ENCODE measurements at regions not wholly inside any gene's neighbourhood (a gene's known extent, or its start where the extent isn't known, plus 50 kb on each side); places are given as distances from the start of the nearest gene placed in this dataset.

- Mint-ChIP-seq H3K4me3 (peak overlapping the region; percentile 27), H3K27ac (peak overlapping the region; percentile 67), H3K4me1 (peaks cover 33% of the 10 kb centered on the region), H3K36me3 (ENCODE audit: low read depth) (no peaks in the 10 kb centered on the region), H3K9me3 (peaks cover 5% of the 10 kb centered on the region), H3K27me3 (no peaks in the 10 kb centered on the region)
- ATAC-seq (replicated peaks) = no peak
Observed at GRCh38 chr12:107492393-107493134, 193.0 kb upstream of the PWP1 start.

GRCh38 chr12:107493135-107493494 lies 192.5 kb upstream of the PWP1 start:
- Mint-ChIP-seq H3K4me3 (no peak overlapping the region), H3K27ac (peak overlapping the region; percentile 67), H3K27me3 (no peaks in the 10 kb centered on the region), H3K9me3 (peaks cover 5% of the 10 kb centered on the region), H3K4me1 (peaks cover 29% of the 10 kb centered on the region), H3K36me3 (ENCODE audit: low read depth) (no peaks in the 10 kb centered on the region)
- ATAC-seq (replicated peaks) = no peak

GRCh38 chr12:107493666-107494065 lies 191.9 kb upstream of the PWP1 start:
- Mint-ChIP-seq H3K27ac (no peak overlapping the region), H3K9me3 (peaks cover 5% of the 10 kb centered on the region), H3K36me3 (ENCODE audit: low read depth) (no peaks in the 10 kb centered on the region), H3K27me3 (no peaks in the 10 kb centered on the region), H3K4me1 (peaks cover 29% of the 10 kb centered on the region), H3K4me3 (no peak overlapping the region)
- ATAC-seq (replicated peaks) = no peak

- no peak for ATAC-seq (replicated peaks)
Observed at GRCh38 chr12:107494331-107494730, 191.3 kb upstream of the PWP1 start.

GRCh38 chr12:107495604-107496003 lies 190.0 kb upstream of the PWP1 start:
- Mint-ChIP-seq H3K27ac (no peak overlapping the region), H3K36me3 (ENCODE audit: low read depth) (no peaks in the 10 kb centered on the region), H3K4me3 (no peak overlapping the region), H3K9me3 (peaks cover 5% of the 10 kb centered on the region), H3K4me1 (peaks cover 31% of the 10 kb centered on the region), H3K27me3 (no peaks in the 10 kb centered on the region)
- ATAC-seq (replicated peaks) = no peak

More at GRCh38 chr12:107494331-107494730, 191.3 kb upstream of the PWP1 start:
- H3K27ac Mint-ChIP-seq = no peak overlapping the region
- no peak overlapping the region for H3K4me3 Mint-ChIP-seq
- H3K9me3 Mint-ChIP-seq = peaks cover 5% of the 10 kb centered on the region
- no peaks in the 10 kb centered on the region for H3K27me3 Mint-ChIP-seq
- H3K36me3 Mint-ChIP-seq (ENCODE audit: low read depth) = no peaks in the 10 kb centered on the region
- peaks cover 29% of the 10 kb centered on the region for H3K4me1 Mint-ChIP-seq

GRCh38 chr12:107497231-107497630 lies 188.4 kb upstream of the PWP1 start:
- H3K27ac Mint-ChIP-seq = no peak overlapping the region
- H3K4me1 Mint-ChIP-seq = peaks cover 35% of the 10 kb centered on the region
- no peak for ATAC-seq (replicated peaks)
- no peak overlapping the region for H3K4me3 Mint-ChIP-seq
- H3K9me3 Mint-ChIP-seq = peaks cover 5% of the 10 kb centered on the region
- H3K36me3 Mint-ChIP-seq (ENCODE audit: low read depth) = no peaks in the 10 kb centered on the region
- H3K27me3 Mint-ChIP-seq = no peaks in the 10 kb centered on the region

- Mint-ChIP-seq H3K27ac (no peak overlapping the region), H3K4me3 (no peak overlapping the region)
- ATAC-seq (replicated peaks) = no peak
Observed at GRCh38 chr12:107500307-107500706, 185.3 kb upstream of the PWP1 start.

GRCh38 chr12:107501681-107502080 lies 183.9 kb upstream of the PWP1 start:
- H3K4me3 Mint-ChIP-seq = no peak overlapping the region

More at GRCh38 chr12:107500307-107500706, 185.3 kb upstream of the PWP1 start:
- no peaks in the 10 kb centered on the region for H3K27me3 Mint-ChIP-seq
- peaks cover 22% of the 10 kb centered on the region for H3K4me1 Mint-ChIP-seq
- no peaks in the 10 kb centered on the region for H3K36me3 Mint-ChIP-seq (ENCODE audit: low read depth)
- peaks cover 7% of the 10 kb centered on the region for H3K9me3 Mint-ChIP-seq

GRCh38 chr12:107503129-107503855 lies 182.3 kb upstream of the PWP1 start:
- ATAC-seq (replicated peaks) = no peak
- H3K36me3 Mint-ChIP-seq (ENCODE audit: low read depth) = no peaks in the 10 kb centered on the region
- no peaks in the 10 kb centered on the region for H3K27me3 Mint-ChIP-seq

More at GRCh38 chr12:107501681-107502080, 183.9 kb upstream of the PWP1 start:
- Mint-ChIP-seq H3K4me1 (peaks cover 18% of the 10 kb centered on the region), H3K27ac (no peak overlapping the region), H3K36me3 (ENCODE audit: low read depth) (no peaks in the 10 kb centered on the region), H3K9me3 (peaks cover 7% of the 10 kb centered on the region), H3K27me3 (no peaks in the 10 kb centered on the region)
- ATAC-seq (replicated peaks) = peak; percentile 76

GRCh38 chr12:107503887-107504885 lies 181.4 kb upstream of the PWP1 start:
- Mint-ChIP-seq H3K36me3 (ENCODE audit: low read depth) (no peaks in the 10 kb centered on the region), H3K27ac (no peak overlapping the region), H3K4me3 (no peak overlapping the region), H3K4me1 (peaks cover 18% of the 10 kb centered on the region), H3K27me3 (no peaks in the 10 kb centered on the region), H3K9me3 (peaks cover 6% of the 10 kb centered on the region)
- no peak for ATAC-seq (replicated peaks)

More at GRCh38 chr12:107503129-107503855, 182.3 kb upstream of the PWP1 start:
- Mint-ChIP-seq H3K27ac (no peak overlapping the region), H3K4me3 (no peak overlapping the region), H3K4me1 (peaks cover 18% of the 10 kb centered on the region), H3K9me3 (peaks cover 6% of the 10 kb centered on the region)

- no peak overlapping the region for H3K4me3 Mint-ChIP-seq
- H3K27ac Mint-ChIP-seq = no peak overlapping the region
- no peaks in the 10 kb centered on the region for H3K27me3 Mint-ChIP-seq
- ATAC-seq (replicated peaks) = no peak
- peaks cover 11% of the 10 kb centered on the region for H3K4me1 Mint-ChIP-seq
- H3K36me3 Mint-ChIP-seq (ENCODE audit: low read depth) = no peaks in the 10 kb centered on the region
- peaks cover 6% of the 10 kb centered on the region for H3K9me3 Mint-ChIP-seq
Observed at GRCh38 chr12:107509421-107509820, 176.2 kb upstream of the PWP1 start.

- H3K4me1 Mint-ChIP-seq = peaks cover 14% of the 10 kb centered on the region
- H3K27me3 Mint-ChIP-seq = no peaks in the 10 kb centered on the region
- peaks cover 4% of the 10 kb centered on the region for H3K9me3 Mint-ChIP-seq
- H3K27ac Mint-ChIP-seq = no peak overlapping the region
- H3K4me3 Mint-ChIP-seq = no peak overlapping the region
- no peaks in the 10 kb centered on the region for H3K36me3 Mint-ChIP-seq (ENCODE audit: low read depth)
- ATAC-seq (replicated peaks) = no peak
Observed at GRCh38 chr12:107510211-107510610, 175.4 kb upstream of the PWP1 start.

- Mint-ChIP-seq H3K4me1 (peaks cover 21% of the 10 kb centered on the region), H3K9me3 (peaks cover 3% of the 10 kb centered on the region), H3K4me3 (no peak overlapping the region), H3K27ac (no peak overlapping the region), H3K27me3 (no peaks in the 10 kb centered on the region), H3K36me3 (ENCODE audit: low read depth) (no peaks in the 10 kb centered on the region)
- ATAC-seq (replicated peaks) = no peak
Observed at GRCh38 chr12:107511292-107511691, 174.3 kb upstream of the PWP1 start.

GRCh38 chr12:107512391-107512790 lies 173.2 kb upstream of the PWP1 start:
- Mint-ChIP-seq H3K4me1 (peaks cover 21% of the 10 kb centered on the region), H3K27ac (no peak overlapping the region), H3K9me3 (peaks cover 3% of the 10 kb centered on the region), H3K27me3 (no peaks in the 10 kb centered on the region), H3K4me3 (no peak overlapping the region), H3K36me3 (ENCODE audit: low read depth) (no peaks in the 10 kb centered on the region)
- no peak for ATAC-seq (replicated peaks)

Measured in activated T-helper 17 cell treated with anti-CD3 and anti-CD28 coated beads, Interleukin-2, amount 50 U/mL, for 72 hours (primary cell).